Keratinocyte (primary cell): ENCODE measurements at regions not wholly inside any gene's neighbourhood (a gene's known extent, or its start where the extent isn't known, plus 50 kb on each side); places are given as distances from the start of the nearest gene placed in this dataset.

Experiments used
- EZH2 ChIP-seq: IDR thresholded peaks from one replicate; pipeline ENCODE4 v1.6.1; 2012; ENCODE audit warnings: inconsistent platforms, mild to moderate bottlenecking, low read length, moderate library complexity
- TF ChIP-seq, protein P1 (sequence below), 3 experiments: IDR thresholded peaks in 1 of 3; conservative IDR thresholded peaks in 1 of 3; optimal IDR thresholded peaks in 1 of 3; 2 replicates in 2 of 3; 3 replicates in 1 of 3; pipeline versions ENCODE3 to v1.5.1; 2011; ENCODE audit warnings: low read length in 3 of 3, mild to moderate bottlenecking in 3 of 3, moderate library complexity in 2 of 3, control low read depth in 1 of 3, inconsistent platforms in 1 of 3; ENCODE audit not compliant: insufficient read depth in 2 of 3; ENCODE audit errors: extremely low read depth in 1 of 3

DNA sequence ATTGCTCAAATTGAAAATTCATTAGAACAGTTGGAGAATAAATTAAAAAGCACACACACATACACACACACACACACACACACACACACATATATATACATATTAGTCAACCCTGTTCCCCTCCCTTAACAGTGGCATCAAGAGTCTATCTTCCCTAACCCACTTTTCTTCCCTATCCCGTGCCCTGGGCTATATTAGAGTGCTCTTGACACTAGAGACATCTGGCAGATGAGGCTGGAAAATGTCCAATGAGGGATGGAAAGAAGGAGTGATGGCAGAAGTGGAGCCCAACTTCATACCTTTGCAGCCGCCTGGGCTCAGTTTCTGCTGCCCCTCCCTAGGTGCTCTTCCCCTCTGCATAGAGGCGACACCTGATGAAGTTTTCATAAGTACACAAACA is 172.4 kb upstream of the NUDT4 start:
- TF ChIP-seq, protein P1, sequence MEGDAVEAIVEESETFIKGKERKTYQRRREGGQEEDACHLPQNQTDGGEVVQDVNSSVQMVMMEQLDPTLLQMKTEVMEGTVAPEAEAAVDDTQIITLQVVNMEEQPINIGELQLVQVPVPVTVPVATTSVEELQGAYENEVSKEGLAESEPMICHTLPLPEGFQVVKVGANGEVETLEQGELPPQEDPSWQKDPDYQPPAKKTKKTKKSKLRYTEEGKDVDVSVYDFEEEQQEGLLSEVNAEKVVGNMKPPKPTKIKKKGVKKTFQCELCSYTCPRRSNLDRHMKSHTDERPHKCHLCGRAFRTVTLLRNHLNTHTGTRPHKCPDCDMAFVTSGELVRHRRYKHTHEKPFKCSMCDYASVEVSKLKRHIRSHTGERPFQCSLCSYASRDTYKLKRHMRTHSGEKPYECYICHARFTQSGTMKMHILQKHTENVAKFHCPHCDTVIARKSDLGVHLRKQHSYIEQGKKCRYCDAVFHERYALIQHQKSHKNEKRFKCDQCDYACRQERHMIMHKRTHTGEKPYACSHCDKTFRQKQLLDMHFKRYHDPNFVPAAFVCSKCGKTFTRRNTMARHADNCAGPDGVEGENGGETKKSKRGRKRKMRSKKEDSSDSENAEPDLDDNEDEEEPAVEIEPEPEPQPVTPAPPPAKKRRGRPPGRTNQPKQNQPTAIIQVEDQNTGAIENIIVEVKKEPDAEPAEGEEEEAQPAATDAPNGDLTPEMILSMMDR (optimal IDR thresholded peaks at IDR 0.05 in 1 of 3, IDR thresholded peaks at IDR 0.05 in 1 of 3, conservative IDR thresholded peaks at IDR 0.05 in 1 of 3; ENCODE audit: extremely low read depth in 1 of 3, insufficient read depth in 2 of 3, low read length in 3 of 3) = no peak
- no peak for TF ChIP-seq EZH2
